NCI-H82 (cell line): ENCODE measurements at regions not wholly inside any gene's neighbourhood (a gene's known extent, or its start where the extent isn't known, plus 50 kb on each side); places are given as distances from the start of the nearest gene placed in this dataset.

ENCODE experiments used
- DNase-seq: peaks from one replicate; lab custom pipeline; 2025; lab: John Stamatoyannopoulos, UW

- peak; percentile 57 for DNase-seq
Measured at GRCh38 chr5:160511280-160511929, 89.8 kb downstream of the PTTG1 start.
